GM18505 (cell line): ENCODE measurements at regions not wholly inside any gene's neighbourhood (a gene's known extent, or its start where the extent isn't known, plus 50 kb on each side); places are given as distances from the start of the nearest gene placed in this dataset.

ENCODE experiments used
- ATAC-seq: cut with Tn5 transposase; IDR thresholded peaks from one replicate; pipeline ENCODE4 v1.9.1; 2021; ENCODE audit not compliant: unreplicated experiment
- POLR2A ChIP-seq: IDR thresholded peaks from 4 replicates; pipeline ENCODE4 v1.6.1; 2011; ENCODE audit warnings: borderline replicate concordance; ENCODE audit not compliant: insufficient read depth, insufficient read length; ENCODE audit errors: extremely low read depth

DNA sequence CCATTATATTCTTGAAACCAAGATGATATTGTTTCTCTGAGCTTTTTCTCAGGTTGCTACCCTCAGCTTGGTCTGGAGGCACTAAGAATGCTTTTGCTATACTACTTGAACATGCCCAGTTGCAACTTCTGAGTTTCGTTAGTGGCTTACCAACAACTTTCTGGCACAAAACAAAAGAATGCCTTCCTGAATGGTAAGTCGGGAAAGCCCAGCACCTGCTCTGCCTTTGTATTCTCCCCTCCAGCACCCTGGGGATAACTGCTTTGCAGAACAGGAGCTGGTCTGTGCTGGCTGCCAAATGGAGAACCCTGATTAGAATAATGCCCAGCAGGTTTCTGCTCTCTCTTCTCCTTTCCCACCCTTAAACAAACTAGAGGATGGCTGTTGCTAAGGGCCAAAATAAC lies 149.3 kb downstream of the TGFB2 start:
- ATAC-seq, result no peak

DNA sequence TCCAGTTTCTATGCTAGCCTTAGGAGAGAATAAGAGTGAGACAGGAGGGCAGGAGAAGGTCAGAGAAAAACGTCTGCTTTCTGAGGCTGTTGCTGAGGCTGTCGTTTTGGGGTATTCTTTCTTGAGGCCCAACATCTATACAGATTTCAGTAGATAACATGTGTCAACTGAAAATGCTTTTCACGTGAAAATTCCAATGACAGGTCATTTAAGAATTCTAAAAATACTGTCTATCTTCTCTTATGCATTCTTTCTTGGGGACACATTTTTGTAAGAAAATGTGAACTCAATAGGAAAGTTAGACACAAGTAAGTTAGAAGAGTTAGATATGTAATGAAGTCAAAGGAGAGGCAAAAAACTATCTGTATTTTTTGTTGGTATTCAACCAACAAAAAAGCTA lies 150.8 kb downstream of the TGFB2 start:
- TF ChIP-seq POLR2A, result no peak
- ATAC-seq, result no peak

More for the DNA sequence above, 149.3 kb downstream of the TGFB2 start:
- TF ChIP-seq POLR2A, result no peak

DNA sequence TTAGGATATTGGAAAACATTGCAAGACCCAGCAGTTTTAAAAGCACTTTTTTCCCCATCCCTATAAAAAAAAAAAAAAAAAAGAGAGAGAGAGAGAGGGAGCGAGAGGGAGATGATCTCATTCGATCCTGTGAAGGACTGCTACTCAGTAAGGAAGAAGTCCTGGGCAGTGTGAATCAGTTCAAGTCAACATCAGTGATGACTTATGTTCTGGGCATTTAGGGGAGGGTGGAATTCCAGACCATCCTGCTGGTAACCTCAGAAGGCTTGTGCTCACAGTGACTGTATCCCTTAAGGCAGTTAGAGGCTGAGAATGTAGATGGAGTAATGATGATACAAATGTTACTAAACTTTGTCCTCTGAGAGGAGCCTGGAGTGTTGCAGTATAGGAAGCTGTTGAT lies 151.4 kb downstream of the TGFB2 start:
- ATAC-seq, result no peak
- TF ChIP-seq POLR2A, result no peak

DNA sequence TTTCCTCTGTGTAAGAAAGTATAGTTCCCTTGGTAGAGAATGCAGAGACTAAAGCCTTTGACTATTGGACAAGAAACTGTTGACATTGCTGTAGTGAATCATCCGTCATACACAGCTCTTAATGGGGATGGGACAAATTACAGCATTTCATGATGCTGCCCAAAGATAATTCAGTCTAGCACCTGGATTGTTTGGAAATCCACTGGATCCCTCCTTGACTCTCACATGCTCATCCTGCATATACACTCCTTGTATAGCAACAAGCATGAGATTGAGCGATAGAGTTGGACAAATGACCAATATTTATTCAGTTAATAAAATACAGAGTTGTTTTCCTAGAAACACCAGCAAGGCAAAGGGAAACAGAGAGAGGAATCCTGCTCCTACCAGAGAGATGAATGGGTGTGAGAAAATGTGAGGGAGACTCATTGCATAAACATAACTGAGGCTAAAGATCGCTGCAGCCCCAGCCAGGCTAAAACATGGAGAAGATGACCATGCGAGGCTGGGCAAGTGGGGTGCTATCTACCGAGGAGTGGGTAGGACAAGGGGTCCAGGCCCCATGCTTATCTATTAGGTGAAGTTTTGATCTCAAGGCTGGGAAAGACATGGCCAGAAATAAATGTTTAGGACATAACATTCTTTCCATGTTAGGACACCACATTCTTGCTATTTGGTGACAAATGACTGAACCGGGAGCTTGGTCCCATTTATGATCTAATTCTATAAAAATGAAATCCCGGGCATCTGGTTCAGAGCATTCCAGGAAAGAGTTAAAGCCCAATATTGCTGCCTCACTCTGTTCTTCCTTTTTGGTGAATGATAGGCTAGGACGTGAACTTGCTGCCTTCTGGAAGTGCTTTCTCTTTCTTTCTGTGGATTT lies 153.2 kb downstream of the TGFB2 start:
- ATAC-seq, result no peak
- no peak for TF ChIP-seq POLR2A

DNA sequence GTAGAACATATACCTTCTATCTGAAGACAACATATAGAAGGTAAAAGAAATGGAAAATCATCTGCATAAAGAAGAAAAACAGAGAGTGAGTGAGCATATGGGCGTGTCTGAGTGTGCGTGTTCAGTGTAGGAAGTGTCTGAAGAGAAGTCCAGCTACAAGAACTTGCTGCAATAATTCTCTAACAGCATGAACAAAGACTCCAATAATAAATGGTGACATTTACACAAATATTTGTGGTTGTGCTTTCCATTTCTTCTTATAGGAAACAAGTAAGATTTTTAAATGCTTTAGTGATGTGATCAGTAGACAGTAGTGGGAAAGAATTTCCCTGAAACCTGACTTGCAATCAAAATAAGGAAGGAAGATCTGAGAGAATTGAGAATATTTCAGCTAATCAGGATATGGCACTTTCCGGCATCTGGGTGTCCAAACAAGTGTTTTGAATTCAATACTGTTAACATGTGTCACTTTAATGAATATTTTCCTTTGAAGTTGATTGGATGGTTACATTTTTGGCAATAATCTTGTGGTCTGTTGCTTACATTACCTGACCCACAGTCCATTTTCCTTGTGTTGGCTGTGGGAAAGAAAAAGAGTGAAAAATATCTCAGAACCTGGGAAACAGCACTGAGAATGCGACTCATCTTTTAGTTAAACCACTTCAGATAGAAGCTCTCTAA lies 154.0 kb downstream of the TGFB2 start:
- no peak for TF ChIP-seq POLR2A
- ATAC-seq, result no peak

DNA sequence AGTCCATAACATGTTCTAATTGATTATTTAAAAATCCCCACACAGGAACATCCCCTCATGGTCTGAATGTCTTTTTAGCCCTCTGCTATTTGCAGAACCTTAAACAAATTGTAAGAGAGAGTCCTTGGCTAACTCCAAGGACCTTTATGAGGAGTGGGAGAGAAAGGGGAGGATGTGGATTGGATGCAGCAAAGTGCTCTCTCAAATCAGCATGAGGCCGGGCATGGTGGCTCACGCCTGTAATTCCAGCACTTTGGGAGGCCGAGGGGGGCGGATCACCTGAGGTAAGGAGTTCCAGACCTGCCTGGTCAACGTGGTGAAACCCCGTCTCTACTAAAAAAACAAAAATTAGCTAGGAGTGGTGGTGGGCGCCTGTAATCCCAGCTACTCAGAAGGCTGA lies 154.8 kb downstream of the TGFB2 start:
- ATAC-seq, result no peak
- TF ChIP-seq POLR2A, result no peak

DNA sequence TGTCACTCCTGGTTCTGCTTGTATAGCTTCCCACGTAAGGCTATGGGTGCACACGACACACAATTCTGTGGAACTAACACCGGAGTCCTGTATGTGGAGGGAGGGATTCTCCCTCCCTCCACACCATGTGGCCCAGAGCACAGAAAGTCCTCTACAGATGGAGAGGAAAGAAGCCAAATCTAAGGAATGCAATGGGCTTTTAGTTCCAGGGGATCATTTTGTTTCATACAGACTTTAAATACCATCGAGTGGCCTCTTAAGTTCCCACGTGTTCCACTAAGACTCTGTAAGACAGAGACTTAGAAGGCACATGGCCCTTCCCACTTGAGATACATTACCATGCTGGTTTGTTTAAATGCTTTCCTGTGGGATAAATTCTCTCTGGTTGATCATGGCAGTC lies 156.0 kb downstream of the TGFB2 start:
- ATAC-seq, result no peak
- TF ChIP-seq POLR2A, result no peak

DNA sequence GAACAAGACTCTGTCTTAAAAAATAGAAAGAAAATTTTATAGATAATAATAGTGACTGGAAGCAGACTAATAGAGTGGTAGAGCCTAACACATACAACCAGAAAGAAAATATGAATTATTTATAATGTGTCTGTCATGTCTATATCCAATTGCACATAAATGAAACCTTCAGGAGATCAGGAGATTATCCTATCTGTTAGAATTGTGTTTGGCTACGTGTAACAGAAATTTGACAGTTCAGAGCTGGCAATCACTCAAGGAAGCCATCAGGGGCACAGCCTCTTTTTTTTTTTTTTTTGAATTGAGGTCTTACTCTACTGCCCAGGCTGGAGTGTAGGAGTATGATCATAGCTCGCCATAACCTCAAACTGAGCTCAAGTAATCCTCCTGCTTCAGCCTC lies 157.2 kb downstream of the TGFB2 start:
- TF ChIP-seq POLR2A, result no peak
- ATAC-seq, result no peak

DNA sequence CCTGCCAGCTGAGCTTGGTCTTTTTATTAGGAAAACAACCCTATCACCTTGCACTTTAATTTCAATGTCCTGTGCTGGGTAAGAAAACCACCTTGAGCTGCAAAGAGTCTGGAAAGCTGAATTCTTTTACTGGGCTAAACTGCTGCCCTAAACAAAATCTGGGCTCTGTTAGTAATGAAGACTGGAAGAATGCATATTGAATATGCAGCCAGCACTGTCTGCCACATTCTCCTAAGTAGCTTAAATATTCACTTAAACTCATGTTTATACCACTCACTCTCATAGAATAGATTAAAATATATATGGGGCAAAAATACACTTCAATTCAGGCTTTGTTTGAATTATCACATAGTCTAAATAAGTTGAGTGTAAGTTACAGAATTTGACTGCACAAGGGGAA lies 158.0 kb downstream of the TGFB2 start:
- ATAC-seq, result no peak
- TF ChIP-seq POLR2A, result no peak

DNA sequence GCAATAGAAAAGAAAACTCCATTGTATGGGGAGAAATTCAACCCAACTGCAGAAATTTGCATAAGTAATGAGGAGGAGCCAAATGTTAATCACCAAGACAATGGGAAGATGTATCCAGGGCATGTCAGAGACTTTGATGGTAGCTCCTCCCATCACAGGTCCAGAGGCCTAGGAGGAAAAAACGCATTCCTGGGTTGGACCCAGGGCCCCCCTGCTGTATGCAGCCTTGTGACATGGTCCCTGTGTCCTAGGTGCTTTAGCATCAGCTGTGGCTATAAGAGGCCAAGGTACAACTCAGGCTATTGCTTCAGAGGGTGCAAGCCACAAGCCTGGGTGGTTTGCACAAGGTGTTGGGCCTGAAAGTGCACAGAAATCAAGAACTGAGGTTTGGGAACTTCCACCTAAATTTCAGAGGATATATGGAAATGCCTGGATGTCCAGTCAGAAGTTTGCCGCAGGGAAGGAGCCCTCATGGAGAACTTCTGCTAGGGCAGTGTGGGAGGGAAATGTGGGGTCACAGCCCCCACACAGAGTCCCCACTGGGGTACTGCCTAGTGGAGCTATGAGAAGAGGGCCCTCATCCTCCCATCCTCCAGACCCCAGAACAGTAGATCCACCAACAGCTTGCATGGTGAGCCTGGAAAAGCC lies 162.3 kb downstream of the TGFB2 start:
- ATAC-seq, result no peak
- TF ChIP-seq POLR2A, result no peak

DNA sequence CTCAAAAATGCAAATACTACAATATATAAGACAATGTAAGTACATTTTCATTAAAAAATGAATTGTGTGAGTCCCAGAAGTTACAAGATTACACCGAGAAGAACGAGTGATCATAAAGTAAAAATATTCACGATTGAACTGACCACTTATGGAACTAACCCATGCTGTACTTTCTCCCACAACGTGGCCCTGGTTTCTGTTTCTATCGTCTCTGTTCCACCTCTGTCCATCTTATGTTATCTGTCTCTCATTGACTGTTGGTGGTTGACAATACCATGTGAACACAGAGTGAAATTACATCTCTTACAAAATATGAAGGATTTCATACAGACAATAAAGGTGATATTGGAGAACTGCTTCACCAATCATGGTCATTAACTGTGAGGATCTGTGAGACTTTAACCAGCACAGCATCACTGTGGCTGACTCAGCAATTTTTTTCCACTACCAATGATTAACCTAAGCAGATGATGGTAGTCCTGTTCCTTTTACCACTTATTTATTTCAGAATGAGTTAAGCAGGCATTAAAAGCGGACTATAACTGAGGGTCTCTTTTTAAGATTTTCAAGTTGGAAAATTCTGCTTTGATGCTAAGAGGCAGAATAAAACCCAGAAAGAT lies 165.1 kb downstream of the TGFB2 start:
- ATAC-seq, result no peak
- no peak for TF ChIP-seq POLR2A

DNA sequence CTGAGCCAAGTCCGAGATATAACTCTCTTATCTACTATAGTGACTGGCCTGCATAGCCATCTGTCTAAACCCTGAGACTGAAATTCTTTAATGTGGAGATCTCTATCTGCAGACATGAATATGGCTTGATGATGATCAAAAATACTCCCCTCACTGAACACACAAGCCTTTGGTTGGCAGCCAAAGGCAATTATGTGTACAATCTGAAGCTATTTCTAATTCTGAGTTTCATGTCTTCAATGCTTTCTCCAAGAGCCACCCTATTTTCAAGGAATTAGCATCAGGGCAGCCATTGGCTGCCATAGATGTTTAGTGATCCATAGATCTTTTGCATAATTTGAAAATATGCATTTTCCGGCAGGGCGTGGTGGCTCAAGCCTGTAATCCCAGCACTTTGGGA lies 168.2 kb downstream of the TGFB2 start:
- ATAC-seq, result no peak
- no peak for TF ChIP-seq POLR2A

DNA sequence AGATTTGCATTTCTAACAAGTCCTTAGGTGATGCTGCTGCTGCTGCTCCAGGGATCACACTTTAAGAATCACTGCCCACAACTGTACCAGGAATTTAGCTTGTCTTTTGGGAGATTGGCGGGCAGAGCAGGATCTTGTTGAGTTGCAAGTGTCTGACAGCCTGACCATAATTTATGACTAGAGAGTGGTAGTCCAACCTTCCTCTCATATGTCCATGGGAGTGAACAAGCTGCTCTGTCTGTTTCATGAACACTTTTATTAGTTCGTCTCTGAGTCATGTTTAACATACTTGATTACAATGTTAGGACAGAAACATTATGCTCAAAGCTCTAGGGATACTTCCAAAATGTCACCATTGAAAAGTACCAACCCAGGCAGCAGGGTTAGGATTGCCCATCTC lies 169.6 kb downstream of the TGFB2 start:
- no peak for TF ChIP-seq POLR2A
- ATAC-seq, result no peak
